ENCODE measurements at regions not wholly inside any gene's neighbourhood (a gene's known extent, or its start where the extent isn't known, plus 50 kb on each side); places are given as distances from the start of the nearest gene placed in this dataset.

GRCh38 chr6:100322886-100323285 is 141.8 kb downstream of the SIM1 start:
- H4K20me1 ChIP-seq (ENCODE audit: insufficient read depth, low read depth, low read length), result no peaks in the 10 kb centered on the region
- no peak overlapping the region for H3K4me2 ChIP-seq (ENCODE audit: low read depth, low read length, poor library complexity, severe bottlenecking)
- H3K79me2 ChIP-seq (ENCODE audit: low read length), result no peaks in the 10 kb centered on the region
- no peak overlapping the region for H3K4me3 ChIP-seq (ENCODE audit: low read length)
- H2AFZ ChIP-seq (ENCODE audit: low read length), result no peak overlapping the region
- no peak for DNase-seq
- H3K4me1 ChIP-seq (ENCODE audit: low read length), result no peaks in the 10 kb centered on the region
- no peak overlapping the region for H3K27ac ChIP-seq (ENCODE audit: low read length)
- H3K36me3 ChIP-seq (ENCODE audit: insufficient read depth, low read length), result no peaks in the 10 kb centered on the region
- H3K9me2 ChIP-seq (replicated peaks; ENCODE audit: insufficient read depth, low read length), result no peaks in the 10 kb centered on the region
- no peak overlapping the region for H3K9ac ChIP-seq (ENCODE audit: low read length)
- no peaks in the 10 kb centered on the region for H3K9me3 ChIP-seq (ENCODE audit: low read length)
- H3K27me3 ChIP-seq (ENCODE audit: low read length), result no peaks in the 10 kb centered on the region

GRCh38 chr6:100320686-100321085 is 144.0 kb downstream of the SIM1 start:
- Histone ChIP-seq H2AFZ (ENCODE audit: low read length) (no peak overlapping the region), H3K9me2 (replicated peaks; ENCODE audit: insufficient read depth, low read length) (no peaks in the 10 kb centered on the region), H3K9ac (ENCODE audit: low read length) (no peak overlapping the region), H3K9me3 (ENCODE audit: low read length) (no peaks in the 10 kb centered on the region), H3K36me3 (ENCODE audit: insufficient read depth, low read length) (no peaks in the 10 kb centered on the region), H3K27me3 (ENCODE audit: low read length) (no peaks in the 10 kb centered on the region), H3K4me1 (ENCODE audit: low read length) (no peaks in the 10 kb centered on the region), H3K4me2 (ENCODE audit: low read depth, low read length, poor library complexity, severe bottlenecking) (no peak overlapping the region), H3K27ac (ENCODE audit: low read length) (no peak overlapping the region), H4K20me1 (ENCODE audit: insufficient read depth, low read depth, low read length) (no peaks in the 10 kb centered on the region), H3K4me3 (ENCODE audit: low read length) (no peak overlapping the region), H3K79me2 (ENCODE audit: low read length) (no peaks in the 10 kb centered on the region)
- no peak for DNase-seq

- H3K9ac ChIP-seq (ENCODE audit: low read length), result no peak overlapping the region
- H3K36me3 ChIP-seq (ENCODE audit: insufficient read depth, low read length), result no peaks in the 10 kb centered on the region
- no peaks in the 10 kb centered on the region for H3K9me2 ChIP-seq (replicated peaks; ENCODE audit: insufficient read depth, low read length)
- H2AFZ ChIP-seq (ENCODE audit: low read length), result no peak overlapping the region
- H3K27ac ChIP-seq (ENCODE audit: low read length), result no peak overlapping the region
- no peak for DNase-seq
- no peaks in the 10 kb centered on the region for H3K9me3 ChIP-seq (ENCODE audit: low read length)
- H4K20me1 ChIP-seq (ENCODE audit: insufficient read depth, low read depth, low read length), result no peaks in the 10 kb centered on the region
- H3K4me3 ChIP-seq (ENCODE audit: low read length), result no peak overlapping the region
- H3K4me2 ChIP-seq (ENCODE audit: low read depth, low read length, poor library complexity, severe bottlenecking), result no peak overlapping the region
- H3K4me1 ChIP-seq (ENCODE audit: low read length), result no peaks in the 10 kb centered on the region
- H3K79me2 ChIP-seq (ENCODE audit: low read length), result no peaks in the 10 kb centered on the region
- no peaks in the 10 kb centered on the region for H3K27me3 ChIP-seq (ENCODE audit: low read length)
Measured at GRCh38 chr6:100317031-100317430, 147.7 kb downstream of the SIM1 start.

GRCh38 chr6:100314186-100314585 is 150.5 kb downstream of the SIM1 start:
- DNase-seq, result no peak
- H3K79me2 ChIP-seq (ENCODE audit: low read length), result no peaks in the 10 kb centered on the region
- H3K4me1 ChIP-seq (ENCODE audit: low read length), result no peaks in the 10 kb centered on the region
- no peaks in the 10 kb centered on the region for H3K9me2 ChIP-seq (replicated peaks; ENCODE audit: insufficient read depth, low read length)
- no peak overlapping the region for H3K27ac ChIP-seq (ENCODE audit: low read length)
- no peaks in the 10 kb centered on the region for H4K20me1 ChIP-seq (ENCODE audit: insufficient read depth, low read depth, low read length)
- H2AFZ ChIP-seq (ENCODE audit: low read length), result no peak overlapping the region
- no peaks in the 10 kb centered on the region for H3K27me3 ChIP-seq (ENCODE audit: low read length)
- H3K4me3 ChIP-seq (ENCODE audit: low read length), result no peak overlapping the region
- H3K36me3 ChIP-seq (ENCODE audit: insufficient read depth, low read length), result no peaks in the 10 kb centered on the region
- H3K4me2 ChIP-seq (ENCODE audit: low read depth, low read length, poor library complexity, severe bottlenecking), result no peak overlapping the region
- no peak overlapping the region for H3K9ac ChIP-seq (ENCODE audit: low read length)
- no peaks in the 10 kb centered on the region for H3K9me3 ChIP-seq (ENCODE audit: low read length)

GRCh38 chr6:100311707-100312251 is 152.9 kb downstream of the SIM1 start:
- Histone ChIP-seq H3K4me1 (ENCODE audit: low read length) (no peaks in the 10 kb centered on the region), H3K9me3 (ENCODE audit: low read length) (no peaks in the 10 kb centered on the region), H3K4me3 (ENCODE audit: low read length) (no peak overlapping the region), H3K9ac (ENCODE audit: low read length) (no peak overlapping the region), H3K79me2 (ENCODE audit: low read length) (no peaks in the 10 kb centered on the region), H3K27ac (ENCODE audit: low read length) (no peak overlapping the region), H3K4me2 (ENCODE audit: low read depth, low read length, poor library complexity, severe bottlenecking) (no peak overlapping the region), H3K9me2 (replicated peaks; ENCODE audit: insufficient read depth, low read length) (no peaks in the 10 kb centered on the region), H3K27me3 (ENCODE audit: low read length) (no peaks in the 10 kb centered on the region), H4K20me1 (ENCODE audit: insufficient read depth, low read depth, low read length) (no peaks in the 10 kb centered on the region), H2AFZ (ENCODE audit: low read length) (no peak overlapping the region), H3K36me3 (ENCODE audit: insufficient read depth, low read length) (no peaks in the 10 kb centered on the region)
- no peak for DNase-seq

- Histone ChIP-seq H2AFZ (ENCODE audit: low read length) (no peak overlapping the region), H3K9ac (ENCODE audit: low read length) (no peak overlapping the region)
- DNase-seq, result no peak
Measured at GRCh38 chr6:100309174-100309573, 155.5 kb downstream of the SIM1 start.

GRCh38 chr6:100307561-100307960 is 157.2 kb downstream of the SIM1 start:
- Histone ChIP-seq H3K4me2 (ENCODE audit: low read depth, low read length, poor library complexity, severe bottlenecking) (no peak overlapping the region), H3K36me3 (ENCODE audit: insufficient read depth, low read length) (no peaks in the 10 kb centered on the region), H4K20me1 (ENCODE audit: insufficient read depth, low read depth, low read length) (no peaks in the 10 kb centered on the region), H3K79me2 (ENCODE audit: low read length) (no peaks in the 10 kb centered on the region), H3K27ac (ENCODE audit: low read length) (no peak overlapping the region), H3K9ac (ENCODE audit: low read length) (no peak overlapping the region), H3K27me3 (ENCODE audit: low read length) (no peaks in the 10 kb centered on the region), H3K9me3 (ENCODE audit: low read length) (no peaks in the 10 kb centered on the region), H2AFZ (ENCODE audit: low read length) (no peak overlapping the region), H3K4me1 (ENCODE audit: low read length) (no peaks in the 10 kb centered on the region), H3K4me3 (ENCODE audit: low read length) (no peak overlapping the region), H3K9me2 (replicated peaks; ENCODE audit: insufficient read depth, low read length) (no peaks in the 10 kb centered on the region)
- DNase-seq, result no peak

More at GRCh38 chr6:100309174-100309573, 155.5 kb downstream of the SIM1 start:
- no peaks in the 10 kb centered on the region for H3K79me2 ChIP-seq (ENCODE audit: low read length)
- H3K4me3 ChIP-seq (ENCODE audit: low read length), result no peak overlapping the region
- H4K20me1 ChIP-seq (ENCODE audit: insufficient read depth, low read depth, low read length), result no peaks in the 10 kb centered on the region
- H3K9me3 ChIP-seq (ENCODE audit: low read length), result no peaks in the 10 kb centered on the region
- H3K27me3 ChIP-seq (ENCODE audit: low read length), result no peaks in the 10 kb centered on the region
- no peaks in the 10 kb centered on the region for H3K36me3 ChIP-seq (ENCODE audit: insufficient read depth, low read length)
- H3K4me1 ChIP-seq (ENCODE audit: low read length), result no peaks in the 10 kb centered on the region
- no peak overlapping the region for H3K4me2 ChIP-seq (ENCODE audit: low read depth, low read length, poor library complexity, severe bottlenecking)
- no peaks in the 10 kb centered on the region for H3K9me2 ChIP-seq (replicated peaks; ENCODE audit: insufficient read depth, low read length)
- H3K27ac ChIP-seq (ENCODE audit: low read length), result no peak overlapping the region

- Histone ChIP-seq H3K9me2 (replicated peaks; ENCODE audit: insufficient read depth, low read length) (no peaks in the 10 kb centered on the region), H3K9ac (ENCODE audit: low read length) (no peak overlapping the region), H2AFZ (ENCODE audit: low read length) (no peak overlapping the region)
Measured at GRCh38 chr6:100305209-100305869, 159.4 kb downstream of the SIM1 start.

More at GRCh38 chr6:100305209-100305869, 159.4 kb downstream of the SIM1 start:
- Histone ChIP-seq H3K4me1 (ENCODE audit: low read length) (no peaks in the 10 kb centered on the region), H3K27ac (ENCODE audit: low read length) (no peak overlapping the region), H3K4me3 (ENCODE audit: low read length) (no peak overlapping the region), H3K4me2 (ENCODE audit: low read depth, low read length, poor library complexity, severe bottlenecking) (no peak overlapping the region), H3K36me3 (ENCODE audit: insufficient read depth, low read length) (no peaks in the 10 kb centered on the region), H3K9me3 (ENCODE audit: low read length) (no peaks in the 10 kb centered on the region), H4K20me1 (ENCODE audit: insufficient read depth, low read depth, low read length) (no peaks in the 10 kb centered on the region), H3K79me2 (ENCODE audit: low read length) (no peaks in the 10 kb centered on the region), H3K27me3 (ENCODE audit: low read length) (no peaks in the 10 kb centered on the region)
- DNase-seq, result no peak

Measured in Karpas-422 (cell line).